Neural progenitor cell (in vitro differentiated cells): ENCODE measurements at regions not wholly inside any gene's neighbourhood (a gene's known extent, or its start where the extent isn't known, plus 50 kb on each side); places are given as distances from the start of the nearest gene placed in this dataset.
"Not testable (repeated sequence)": the region's sequence is repeated elsewhere in the genome, so short reads cannot be mapped to it uniquely, and the experiment has no call there.

Experiments used
- DNase-seq: peaks from one replicate; pipeline ENCODE4 v3.0.0-alpha.2; 2016; ENCODE audit warnings: low spot score
- H2AFZ ChIP-seq: fragments of 200-600 bp; sonication (generic); replicated peaks from 2 replicates; pipeline ENCODE4 v1.6.1; 2016; ENCODE audit warnings: antibody characterized with exemption
- H3F3A ChIP-seq: fragments of 200-600 bp; sonication (generic); 2 replicates; pipeline ENCODE4 v1.6.1; 2016; ENCODE audit warnings: antibody characterized with exemption, low read depth
- H3K27ac ChIP-seq: fragments of 200-600 bp; sonication (generic); 2 replicates; pipeline ENCODE4 v1.5.1; 2016; ENCODE audit warnings: mild to moderate bottlenecking
- H3K27me3 ChIP-seq: fragments of 200-600 bp; sonication (generic); 2 replicates; pipeline ENCODE4 v1.6.1; 2016; ENCODE audit warnings: mild to moderate bottlenecking, moderate library complexity
- H3K36me3 ChIP-seq: fragments of 200-600 bp; sonication (generic); 2 replicates; pipeline ENCODE4 v1.5.1; 2016
- H3K4me1 ChIP-seq: fragments of 200-600 bp; sonication (generic); 2 replicates; pipeline ENCODE4 v1.6.1; 2016; ENCODE audit warnings: mixed run types
- H3K4me2 ChIP-seq: fragments of 200-600 bp; sonication (generic); 2 replicates; pipeline ENCODE4 v1.6.1; 2016
- H3K4me3 ChIP-seq: fragments of 200-600 bp; sonication (generic); 2 replicates; pipeline ENCODE4 v1.5.1; 2016
- H3K79me2 ChIP-seq: fragments of 200-600 bp; sonication (generic); 2 replicates; pipeline ENCODE4 v1.6.1; 2016; ENCODE audit warnings: low read depth
- H3K9ac ChIP-seq: fragments of 200-600 bp; sonication (generic); 2 replicates; pipeline ENCODE4 v1.6.1; 2016
- H3K9me3 ChIP-seq: fragments of 200-600 bp; sonication (generic); 2 replicates; pipeline ENCODE4 v1.5.1; 2016; ENCODE audit warnings: low read depth
- H4K20me1 ChIP-seq: fragments of 200-600 bp; sonication (generic); 2 replicates; pipeline ENCODE4 v1.6.1; 2016; ENCODE audit warnings: low read depth
- H3K27ac Mint-ChIP-seq: 3 replicates; pipeline ENCODE4 v1.8.0; 2021; ENCODE audit warnings: mixed read lengths
- H3K27me3 Mint-ChIP-seq: 2 replicates; pipeline ENCODE4 v1.8.0; 2022; ENCODE audit warnings: low read depth, mild to moderate bottlenecking, inconsistent platforms, moderate library complexity, mixed read lengths; ENCODE audit not compliant: insufficient read depth
- H3K36me3 Mint-ChIP-seq: 3 replicates; pipeline ENCODE4 v1.8.0; 2021; ENCODE audit warnings: mixed read lengths
- H3K4me1 Mint-ChIP-seq: 3 replicates; pipeline ENCODE4 v1.8.0; 2021; ENCODE audit warnings: mixed read lengths
- H3K4me3 Mint-ChIP-seq: 3 replicates; pipeline ENCODE4 v1.8.0; 2021; ENCODE audit warnings: mild to moderate bottlenecking, moderate library complexity, mixed read lengths
- H3K9me3 Mint-ChIP-seq: 3 replicates; pipeline ENCODE4 v1.8.0; 2020; ENCODE audit warnings: mixed read lengths
- EZH2 ChIP-seq: fragments of 200-600 bp; sonication (generic); IDR thresholded peaks from 2 replicates; pipeline ENCODE4 v1.6.1; 2017; ENCODE audit warnings: antibody characterized with exemption, mild to moderate bottlenecking, moderate library complexity
- EZH2phosphoT487 ChIP-seq: fragments of 200-600 bp; sonication (generic); IDR thresholded peaks from 2 replicates; pipeline ENCODE4 v1.6.1; 2017; ENCODE audit warnings: antibody characterized with exemption
- TF ChIP-seq, protein P1 (sequence below): fragments of 200-600 bp; sonication (generic); IDR thresholded peaks from 2 replicates; pipeline ENCODE4 v1.5.1; 2017; ENCODE audit warnings: antibody characterized with exemption, mild to moderate bottlenecking

DNA sequence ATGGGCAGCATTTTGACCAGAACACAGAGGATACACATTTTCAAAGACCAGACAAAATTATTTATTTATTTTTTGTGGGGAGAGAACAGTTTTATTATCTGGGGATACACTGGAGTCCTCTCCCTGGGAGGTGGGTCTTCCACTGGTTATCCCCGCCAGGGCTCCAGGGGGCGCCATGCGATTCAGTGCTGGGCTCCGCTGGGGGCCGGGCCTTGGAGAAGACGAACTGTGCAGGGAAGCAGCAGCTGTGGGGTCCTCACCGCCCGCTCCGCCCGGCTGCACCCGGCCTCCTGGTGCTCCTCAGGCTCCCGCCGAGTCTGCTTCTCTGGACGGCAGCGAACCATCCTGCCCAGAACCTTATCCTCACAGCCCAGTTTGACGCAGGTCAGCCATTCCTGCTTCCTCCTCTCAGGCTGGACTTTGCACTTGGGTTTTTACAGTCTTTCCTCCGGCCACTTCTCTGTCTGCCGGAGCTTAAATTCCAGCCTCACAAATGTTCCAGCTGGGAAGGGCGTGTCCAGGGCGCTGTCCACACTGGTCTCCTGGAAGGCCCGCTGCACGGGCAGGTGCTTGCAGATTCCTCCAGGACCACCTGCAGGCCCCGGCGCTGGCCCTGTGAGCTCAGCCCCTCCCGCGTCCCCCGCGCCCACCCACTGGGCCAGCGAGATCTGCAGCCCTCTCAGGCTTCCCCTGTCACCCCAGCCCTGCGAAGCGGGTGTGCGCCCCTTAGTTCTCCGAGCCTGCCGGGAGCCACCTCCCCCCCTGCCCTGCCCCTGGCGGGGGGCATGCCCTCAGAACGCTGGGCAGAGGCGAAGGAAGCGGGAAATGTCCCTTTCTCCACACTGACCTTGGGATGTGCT, 1830.0 kb upstream of the DEFB115 start:
- TF ChIP-seq EZH2 (no peak), EZH2phosphoT487 (no peak)
- TF ChIP-seq, protein P1, sequence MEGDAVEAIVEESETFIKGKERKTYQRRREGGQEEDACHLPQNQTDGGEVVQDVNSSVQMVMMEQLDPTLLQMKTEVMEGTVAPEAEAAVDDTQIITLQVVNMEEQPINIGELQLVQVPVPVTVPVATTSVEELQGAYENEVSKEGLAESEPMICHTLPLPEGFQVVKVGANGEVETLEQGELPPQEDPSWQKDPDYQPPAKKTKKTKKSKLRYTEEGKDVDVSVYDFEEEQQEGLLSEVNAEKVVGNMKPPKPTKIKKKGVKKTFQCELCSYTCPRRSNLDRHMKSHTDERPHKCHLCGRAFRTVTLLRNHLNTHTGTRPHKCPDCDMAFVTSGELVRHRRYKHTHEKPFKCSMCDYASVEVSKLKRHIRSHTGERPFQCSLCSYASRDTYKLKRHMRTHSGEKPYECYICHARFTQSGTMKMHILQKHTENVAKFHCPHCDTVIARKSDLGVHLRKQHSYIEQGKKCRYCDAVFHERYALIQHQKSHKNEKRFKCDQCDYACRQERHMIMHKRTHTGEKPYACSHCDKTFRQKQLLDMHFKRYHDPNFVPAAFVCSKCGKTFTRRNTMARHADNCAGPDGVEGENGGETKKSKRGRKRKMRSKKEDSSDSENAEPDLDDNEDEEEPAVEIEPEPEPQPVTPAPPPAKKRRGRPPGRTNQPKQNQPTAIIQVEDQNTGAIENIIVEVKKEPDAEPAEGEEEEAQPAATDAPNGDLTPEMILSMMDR: no peak
- Histone ChIP-seq H3K9me3 (no peaks in the 10 kb centered on the region), H3K79me2 (no peaks in the 10 kb centered on the region), H3K36me3 (no peaks in the 10 kb centered on the region), H3K27me3 (no peaks in the 10 kb centered on the region), H3K4me2 (no peak overlapping the region), H3K4me3 (no peak overlapping the region), H4K20me1 (no peaks in the 10 kb centered on the region), H3K4me1 (no peaks in the 10 kb centered on the region), H3K9ac (no peak overlapping the region), H2AFZ (no peak overlapping the region), H3K27ac (no peak overlapping the region), H3F3A (no peaks in the 10 kb centered on the region)
- no peaks in the 10 kb centered on the region for H3K36me3 Mint-ChIP-seq
- no peak overlapping the region for H3K4me3 Mint-ChIP-seq
- no peaks in the 10 kb centered on the region for H3K27me3 Mint-ChIP-seq
- no peaks in the 10 kb centered on the region for H3K4me1 Mint-ChIP-seq
- H3K27ac Mint-ChIP-seq: no peak overlapping the region
- H3K9me3 Mint-ChIP-seq: no peaks in the 10 kb centered on the region
- DNase-seq: no peak

DNA sequence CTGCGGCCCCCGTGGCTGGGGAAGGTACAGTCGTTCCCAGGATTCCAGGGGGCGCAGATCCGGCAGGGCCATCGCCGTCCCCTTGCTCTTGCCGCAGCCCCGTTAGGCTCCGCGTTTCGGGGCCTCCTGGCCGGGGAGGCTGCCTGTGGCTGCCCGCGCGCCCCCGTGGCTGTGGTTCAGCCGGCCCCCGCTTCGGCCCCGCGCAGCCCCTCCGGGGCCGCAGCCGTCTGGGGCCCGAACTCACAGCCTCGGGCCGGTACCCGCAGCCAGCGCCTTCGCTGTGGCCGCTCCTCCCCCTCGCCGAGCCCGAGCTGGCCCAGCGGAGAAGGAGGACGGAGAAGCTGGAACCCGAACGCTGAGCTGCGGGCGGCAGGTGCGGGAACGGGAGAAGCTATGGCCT, 1826.9 kb upstream of the DEFB115 start:
- Mint-ChIP-seq H3K36me3 (no peaks in the 10 kb centered on the region), H3K4me3 (no peak overlapping the region), H3K27me3 (no peaks in the 10 kb centered on the region), H3K4me1 (no peaks in the 10 kb centered on the region), H3K9me3 (peaks cover 3% of the 10 kb centered on the region), H3K27ac (no peak overlapping the region)
- Histone ChIP-seq H3K4me3 (no peak overlapping the region), H3K9ac (no peak overlapping the region), H3K9me3 (no peaks in the 10 kb centered on the region), H3F3A (no peaks in the 10 kb centered on the region), H3K36me3 (no peaks in the 10 kb centered on the region), H3K27me3 (no peaks in the 10 kb centered on the region), H3K4me1 (no peaks in the 10 kb centered on the region), H3K27ac (no peak overlapping the region), H2AFZ (no peak overlapping the region), H4K20me1 (no peaks in the 10 kb centered on the region), H3K4me2 (no peak overlapping the region), H3K79me2 (no peaks in the 10 kb centered on the region)
- no peak for DNase-seq
- TF ChIP-seq, protein P1: no peak
- TF ChIP-seq EZH2phosphoT487: no peak
- TF ChIP-seq EZH2: no peak

DNA sequence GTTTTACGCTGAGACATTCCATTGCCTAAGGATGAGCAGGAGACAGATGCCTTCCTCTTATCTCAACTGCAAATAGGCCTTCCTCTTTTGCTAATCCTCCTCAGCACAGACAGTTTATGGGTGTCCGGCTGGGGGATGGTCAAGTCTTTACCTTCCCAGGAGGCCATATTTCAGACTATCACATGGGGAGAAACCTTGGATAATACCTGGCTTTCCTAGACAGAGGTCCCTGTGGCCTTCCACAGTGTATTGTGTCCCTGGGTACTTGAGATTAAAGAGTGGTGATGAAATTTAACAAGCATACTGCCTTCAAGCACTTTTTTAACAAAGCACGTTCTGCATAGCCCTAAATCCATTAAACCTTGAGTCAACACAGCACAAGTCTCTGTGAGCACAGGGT, 1816.7 kb upstream of the DEFB115 start:
- H3K4me2 ChIP-seq, H3K4me3 Mint-ChIP-seq, H3K27me3 ChIP-seq, H4K20me1 ChIP-seq, H3K4me3 ChIP-seq, H3K36me3 Mint-ChIP-seq, H3K4me1 ChIP-seq, H3K79me2 ChIP-seq, H3K27ac ChIP-seq, H3K36me3 ChIP-seq, H3K4me1 Mint-ChIP-seq, H3K27me3 Mint-ChIP-seq, H3K9ac ChIP-seq, DNase-seq, H3F3A ChIP-seq, H3K9me3 Mint-ChIP-seq, H3K27ac Mint-ChIP-seq, H3K9me3 ChIP-seq, H2AFZ ChIP-seq: not testable (repeated sequence)

DNA sequence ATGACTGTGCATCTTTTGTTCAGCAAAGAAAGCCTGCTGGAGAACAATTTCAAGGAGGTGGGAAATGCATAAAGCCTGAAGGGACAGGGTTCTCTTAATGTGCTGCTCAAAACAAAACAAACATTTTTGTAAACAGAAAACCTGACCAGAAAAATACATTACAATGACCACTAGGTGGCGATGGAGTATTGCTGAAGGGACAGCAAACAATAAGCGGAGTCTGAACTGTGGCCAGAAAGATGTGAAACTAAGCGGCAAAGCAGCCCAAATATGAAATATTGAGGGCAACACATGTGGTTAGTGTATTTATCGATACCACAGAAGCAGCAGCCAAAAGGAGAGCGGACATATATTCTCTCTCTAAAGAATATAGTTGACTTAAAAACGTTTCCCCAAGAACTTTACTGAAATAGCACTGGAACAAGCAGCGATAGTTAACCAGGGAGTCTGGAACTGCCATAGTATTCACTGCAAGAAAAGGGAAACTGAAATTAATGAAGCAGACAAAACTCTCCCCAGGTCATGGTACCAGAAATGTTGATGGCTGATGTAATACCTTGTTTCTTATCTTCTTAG, 1814.2 kb upstream of the DEFB115 start:
- not testable (repeated sequence) for H2AFZ ChIP-seq, H4K20me1 ChIP-seq, H3K27me3 ChIP-seq, H3K36me3 Mint-ChIP-seq, H3K4me3 Mint-ChIP-seq, H3K27ac Mint-ChIP-seq, H3K4me1 Mint-ChIP-seq, H3K9me3 Mint-ChIP-seq, H3K4me3 ChIP-seq, H3K4me2 ChIP-seq, H3K9ac ChIP-seq, H3K27ac ChIP-seq, H3K79me2 ChIP-seq, H3K27me3 Mint-ChIP-seq, H3F3A ChIP-seq, H3K36me3 ChIP-seq, H3K9me3 ChIP-seq, H3K4me1 ChIP-seq
- TF ChIP-seq, protein P1: peak; percentile 47
- peak; percentile 2 for DNase-seq
